Testis (tissue), 2 donors: ENCODE measurements at regions not wholly inside any gene's neighbourhood (a gene's known extent, or its start where the extent isn't known, plus 50 kb on each side); places are given as distances from the start of the nearest gene placed in this dataset.
"Not testable (repeated sequence)": the region's sequence is repeated elsewhere in the genome, so short reads cannot be mapped to it uniquely, and the experiment has no call there.

Source experiments
- CTCF ChIP-seq, 3 experiments: fragments of 450-650 bp in 2 of 3; fragments of 200-600 bp in 1 of 3; sonication (generic) in 1 of 3; IDR thresholded peaks; one replicate each; pipeline ENCODE4 v1.5.1; 2016 to 2019; ENCODE audit warnings: antibody characterized with exemption in 3 of 3, mild to moderate bottlenecking in 2 of 3, moderate library complexity in 1 of 3
- POLR2A ChIP-seq: fragments of 450-650 bp; IDR thresholded peaks from one replicate; pipeline ENCODE4 v1.6.1; 2017; ENCODE audit warnings: antibody characterized with exemption, mild to moderate bottlenecking, moderate library complexity

- TF ChIP-seq POLR2A; CTCF (IDR thresholded peaks at IDR 0.05): not testable (repeated sequence)
These were observed 85.8 kb upstream of the POMZP3 start for GRCh38 chr7:76712926-76713325.
